ENCODE measurements at regions not wholly inside any gene's neighbourhood (a gene's known extent, or its start where the extent isn't known, plus 50 kb on each side); places are given as distances from the start of the nearest gene placed in this dataset.

DNA sequence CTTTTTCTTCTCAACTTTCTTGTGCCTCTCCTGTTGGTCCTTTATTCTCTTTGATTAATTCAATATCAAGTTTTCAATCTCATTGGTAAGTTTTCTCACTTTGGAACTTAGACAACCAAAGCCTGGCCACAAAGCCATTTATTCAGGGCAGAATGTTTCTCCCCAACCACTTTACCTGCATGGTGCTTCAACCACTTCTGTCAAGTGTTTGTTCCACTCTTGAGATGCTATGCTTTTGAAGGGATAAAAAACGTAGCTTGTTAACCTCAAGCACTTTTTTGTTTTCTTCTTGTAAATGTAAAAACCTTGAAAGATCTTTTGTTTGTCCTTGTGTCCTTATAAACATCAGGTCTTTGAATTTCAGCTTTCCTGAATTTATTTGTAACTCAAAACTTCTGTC lies 966.7 kb downstream of the MAT2B start:
- no peaks in the 10 kb centered on the region for H4K20me1 ChIP-seq (ENCODE audit: low read depth, low read length)
- no peak overlapping the region for H3K27ac ChIP-seq (ENCODE audit: low read depth, low read length)
- H3K9me2 ChIP-seq (replicated peaks; ENCODE audit: insufficient read depth, low read length): no peaks in the 10 kb centered on the region
- no peak overlapping the region for H2AFZ ChIP-seq (ENCODE audit: low read depth, low read length, severe bottlenecking)
- no peak overlapping the region for H3K9ac ChIP-seq (ENCODE audit: low read length)
- no peak overlapping the region for H3K4me2 ChIP-seq (ENCODE audit: low read depth, low read length, poor library complexity, severe bottlenecking)
- H3K9me3 ChIP-seq (ENCODE audit: insufficient read depth, low read length): no peaks in the 10 kb centered on the region
- no peaks in the 10 kb centered on the region for H3F3A ChIP-seq (ENCODE audit: insufficient read depth)
- H3K79me2 ChIP-seq (ENCODE audit: insufficient read depth, low read length): no peaks in the 10 kb centered on the region
- no peak overlapping the region for H3K4me3 ChIP-seq (ENCODE audit: insufficient read depth, low read length, poor library complexity, severe bottlenecking)
- TF ChIP-seq, protein P1, sequence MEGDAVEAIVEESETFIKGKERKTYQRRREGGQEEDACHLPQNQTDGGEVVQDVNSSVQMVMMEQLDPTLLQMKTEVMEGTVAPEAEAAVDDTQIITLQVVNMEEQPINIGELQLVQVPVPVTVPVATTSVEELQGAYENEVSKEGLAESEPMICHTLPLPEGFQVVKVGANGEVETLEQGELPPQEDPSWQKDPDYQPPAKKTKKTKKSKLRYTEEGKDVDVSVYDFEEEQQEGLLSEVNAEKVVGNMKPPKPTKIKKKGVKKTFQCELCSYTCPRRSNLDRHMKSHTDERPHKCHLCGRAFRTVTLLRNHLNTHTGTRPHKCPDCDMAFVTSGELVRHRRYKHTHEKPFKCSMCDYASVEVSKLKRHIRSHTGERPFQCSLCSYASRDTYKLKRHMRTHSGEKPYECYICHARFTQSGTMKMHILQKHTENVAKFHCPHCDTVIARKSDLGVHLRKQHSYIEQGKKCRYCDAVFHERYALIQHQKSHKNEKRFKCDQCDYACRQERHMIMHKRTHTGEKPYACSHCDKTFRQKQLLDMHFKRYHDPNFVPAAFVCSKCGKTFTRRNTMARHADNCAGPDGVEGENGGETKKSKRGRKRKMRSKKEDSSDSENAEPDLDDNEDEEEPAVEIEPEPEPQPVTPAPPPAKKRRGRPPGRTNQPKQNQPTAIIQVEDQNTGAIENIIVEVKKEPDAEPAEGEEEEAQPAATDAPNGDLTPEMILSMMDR (IDR thresholded peaks at IDR 0.05; ENCODE audit: insufficient read depth, low read length, poor library complexity, severe bottlenecking): no peak
- TF ChIP-seq EZH2phosphoT487 (conservative IDR thresholded peaks at IDR 0.05; ENCODE audit: low read length): no peak
- no peaks in the 10 kb centered on the region for H3K36me3 ChIP-seq (ENCODE audit: low read length)
- H3K27me3 ChIP-seq (ENCODE audit: low read length): no peaks in the 10 kb centered on the region

DNA sequence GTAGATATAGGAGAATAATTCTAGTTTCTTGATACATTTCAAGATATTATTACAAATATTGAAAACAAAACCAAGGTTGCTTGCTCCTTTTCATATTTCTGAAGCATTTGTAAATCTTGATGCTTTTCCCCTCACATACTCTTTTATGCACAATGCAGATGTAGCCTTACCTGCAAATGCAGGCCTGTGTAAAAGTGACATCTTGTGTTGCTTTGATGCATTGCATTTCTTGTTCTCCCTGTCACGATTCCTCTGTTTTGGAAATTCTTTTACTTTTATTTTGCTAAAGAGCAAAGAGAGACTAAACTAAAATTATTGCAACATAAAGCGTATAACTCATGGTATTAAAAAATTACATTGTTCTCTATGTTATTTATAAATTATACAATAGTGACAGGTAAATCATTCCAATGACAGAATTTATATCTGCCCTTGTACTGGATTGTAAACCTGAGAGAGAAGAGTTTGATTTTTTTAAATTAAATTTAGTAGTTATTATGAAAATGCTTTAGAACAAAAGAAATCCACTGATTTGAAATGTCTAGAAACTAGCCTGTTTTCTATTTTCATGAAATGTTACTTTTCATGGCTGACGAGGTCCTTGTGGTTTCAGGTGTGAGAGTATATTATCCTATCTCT lies 970.0 kb downstream of the MAT2B start:
- no peak overlapping the region for H2AFZ ChIP-seq (ENCODE audit: low read depth, low read length, severe bottlenecking)
- no peaks in the 10 kb centered on the region for H3K79me2 ChIP-seq (ENCODE audit: insufficient read depth, low read length)
- no peak overlapping the region for H3K4me3 ChIP-seq (ENCODE audit: insufficient read depth, low read length, poor library complexity, severe bottlenecking)
- H3K9ac ChIP-seq (ENCODE audit: low read length): no peak overlapping the region
- no peaks in the 10 kb centered on the region for H3K9me2 ChIP-seq (replicated peaks; ENCODE audit: insufficient read depth, low read length)
- no peak for TF ChIP-seq EZH2phosphoT487 (conservative IDR thresholded peaks at IDR 0.05; ENCODE audit: low read length)
- TF ChIP-seq, protein P1 (IDR thresholded peaks at IDR 0.05; ENCODE audit: insufficient read depth, low read length, poor library complexity, severe bottlenecking): peak; percentile 23
- H4K20me1 ChIP-seq (ENCODE audit: low read depth, low read length): no peaks in the 10 kb centered on the region
- no peaks in the 10 kb centered on the region for H3K9me3 ChIP-seq (ENCODE audit: insufficient read depth, low read length)
- no peaks in the 10 kb centered on the region for H3K27me3 ChIP-seq (ENCODE audit: low read length)
- H3K4me2 ChIP-seq (ENCODE audit: low read depth, low read length, poor library complexity, severe bottlenecking): no peak overlapping the region
- no peaks in the 10 kb centered on the region for H3F3A ChIP-seq (ENCODE audit: insufficient read depth)
- H3K27ac ChIP-seq (ENCODE audit: low read depth, low read length): no peak overlapping the region
- no peaks in the 10 kb centered on the region for H3K36me3 ChIP-seq (ENCODE audit: low read length)

DNA sequence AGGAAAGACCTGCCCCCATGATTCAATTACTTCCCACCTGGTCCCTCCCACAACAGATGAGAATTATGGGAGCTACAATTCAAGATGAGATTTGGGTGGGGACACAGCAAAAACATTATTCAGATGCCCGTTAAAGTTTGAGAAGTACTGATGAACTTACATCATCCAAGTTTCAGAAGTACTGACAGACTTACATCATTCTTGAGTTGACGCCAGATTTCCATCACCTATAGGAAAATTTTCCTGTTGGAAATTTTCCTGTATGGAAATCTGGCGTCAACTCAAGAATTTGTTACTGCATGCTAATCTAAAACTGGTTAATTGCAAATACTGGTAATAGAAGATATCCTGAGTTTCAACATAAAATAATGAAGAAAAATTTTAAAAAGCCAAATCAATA lies 975.9 kb downstream of the MAT2B start:
- TF ChIP-seq, protein P1 (IDR thresholded peaks at IDR 0.05; ENCODE audit: insufficient read depth, low read length, poor library complexity, severe bottlenecking): no peak
- TF ChIP-seq EZH2phosphoT487 (conservative IDR thresholded peaks at IDR 0.05; ENCODE audit: low read length): no peak
- no peak overlapping the region for H3K27ac ChIP-seq (ENCODE audit: low read depth, low read length)

More for the DNA sequence above, 975.9 kb downstream of the MAT2B start:
- Histone ChIP-seq H3K9me2 (replicated peaks; ENCODE audit: insufficient read depth, low read length) (no peaks in the 10 kb centered on the region), H3K79me2 (ENCODE audit: insufficient read depth, low read length) (no peaks in the 10 kb centered on the region), H3K27me3 (ENCODE audit: low read length) (no peaks in the 10 kb centered on the region), H3K4me2 (ENCODE audit: low read depth, low read length, poor library complexity, severe bottlenecking) (no peak overlapping the region), H3K4me3 (ENCODE audit: insufficient read depth, low read length, poor library complexity, severe bottlenecking) (no peak overlapping the region), H3K9ac (ENCODE audit: low read length) (no peak overlapping the region), H4K20me1 (ENCODE audit: low read depth, low read length) (no peaks in the 10 kb centered on the region), H3K36me3 (ENCODE audit: low read length) (no peaks in the 10 kb centered on the region), H2AFZ (ENCODE audit: low read depth, low read length, severe bottlenecking) (no peak overlapping the region), H3K9me3 (ENCODE audit: insufficient read depth, low read length) (no peaks in the 10 kb centered on the region), H3F3A (ENCODE audit: insufficient read depth) (no peaks in the 10 kb centered on the region)

All from SU-DHL-6 (cell line).